Mucosa of descending colon (tissue), 3 donors: ENCODE measurements at regions not wholly inside any gene's neighbourhood (a gene's known extent, or its start where the extent isn't known, plus 50 kb on each side); places are given as distances from the start of the nearest gene placed in this dataset.

Experiments
- ATAC-seq: fragments of 200-7000 bp; cut with Tn5 transposase; one replicate; pipeline ENCODE4 v1.9.1; 2020; ENCODE audit warnings: mild to moderate bottlenecking, moderate library complexity
- DNase-seq, 3 donors: peaks; one replicate each; pipeline ENCODE4 v3.0.0-alpha.2; 2020
- H3K36me3 ChIP-seq: fragments of 200-600 bp; one replicate; pipeline ENCODE4 v1.8.0; 2021; ENCODE audit warnings: low read depth, mild to moderate bottlenecking
- H3K4me1 ChIP-seq: fragments of 200-600 bp; one replicate; pipeline ENCODE4 v1.8.0; 2021; ENCODE audit warnings: low read depth, mild to moderate bottlenecking
- H3K4me3 ChIP-seq: fragments of 200-600 bp; one replicate; pipeline ENCODE4 v1.8.0; 2021; ENCODE audit warnings: mild to moderate bottlenecking
- H3K9me3 ChIP-seq: fragments of 200-600 bp; one replicate; pipeline ENCODE4 v1.8.0; 2021; ENCODE audit warnings: mild to moderate bottlenecking
- CTCF ChIP-seq: fragments of 200-600 bp; IDR thresholded peaks from one replicate; pipeline ENCODE4 v1.8.0; 2022; ENCODE audit warnings: antibody characterized with exemption, mild to moderate bottlenecking
- intact Hi-C, 2 donors: fragments of 100-400 bp; cut with DNase I in 1 of 2; cut with micrococcal nuclease in 1 of 2; formaldehyde crosslinking; loops; one replicate each; pipeline versions ENCODE4 v1.11.0 to v1.11.1; 2022; cut with DNase I, micrococcal nuclease
- donor health status: DM: no; HTN: no; CAD: no; lungs with moderate emphysema.
- donor health status: DM: no; HTN: no; CAD: no.
- donor health status: DM: no; HTN: yes; CAD: no.

GRCh38 chr10:29949411-29950011 is 109.9 kb downstream of the JCAD start:
- Histone ChIP-seq H3K36me3 (no peaks in the 10 kb centered on the region), H3K4me1 (no peaks in the 10 kb centered on the region), H3K4me3 (no peak overlapping the region), H3K9me3 (no peaks in the 10 kb centered on the region)
- intact Hi-C loops = no loop called here
- ATAC-seq (no peak), DNase-seq (no peak)
- no peak for TF ChIP-seq CTCF

- Histone ChIP-seq H3K4me3 (no peak overlapping the region), H3K9me3 (no peaks in the 10 kb centered on the region), H3K4me1 (no peaks in the 10 kb centered on the region), H3K36me3 (no peaks in the 10 kb centered on the region)
- no peak for TF ChIP-seq CTCF
- DNase-seq (no peak), ATAC-seq (no peak)
- intact Hi-C loops = no loop called here
Observed at GRCh38 chr10:29948881-29949355, 110.5 kb downstream of the JCAD start.

- H3K4me3 ChIP-seq = no peak overlapping the region
- ATAC-seq (no peak), DNase-seq (no peak)
- H3K4me1 ChIP-seq = no peaks in the 10 kb centered on the region
- intact Hi-C loops = no loop called here
- no peaks in the 10 kb centered on the region for H3K36me3 ChIP-seq
- TF ChIP-seq CTCF = no peak
- H3K9me3 ChIP-seq = no peaks in the 10 kb centered on the region
Observed at GRCh38 chr10:29947701-29948060, 111.7 kb downstream of the JCAD start.

GRCh38 chr10:29946953-29947700 is 112.3 kb downstream of the JCAD start:
- DNase-seq (no peak), ATAC-seq (peak; percentile 43)
- Histone ChIP-seq H3K9me3 (no peaks in the 10 kb centered on the region), H3K4me1 (no peaks in the 10 kb centered on the region), H3K4me3 (no peak overlapping the region), H3K36me3 (no peaks in the 10 kb centered on the region)
- no peak for TF ChIP-seq CTCF
- intact Hi-C loops = no loop called here

- DNase-seq (no peak), ATAC-seq (no peak)
- Histone ChIP-seq H3K4me3 (no peak overlapping the region), H3K4me1 (no peaks in the 10 kb centered on the region), H3K9me3 (no peaks in the 10 kb centered on the region), H3K36me3 (no peaks in the 10 kb centered on the region)
- intact Hi-C loops = no loop called here
- no peak for TF ChIP-seq CTCF
Observed at GRCh38 chr10:29946614-29946952, 112.8 kb downstream of the JCAD start.
